Midbrain (tissue), 1 donor: ENCODE measurements at regions not wholly inside any gene's neighbourhood (a gene's known extent, or its start where the extent isn't known, plus 50 kb on each side); places are given as distances from the start of the nearest gene placed in this dataset.

Experiments
- DNase-seq: peaks from one replicate; lab custom pipeline; 2025; lab: John Stamatoyannopoulos, UW

DNA sequence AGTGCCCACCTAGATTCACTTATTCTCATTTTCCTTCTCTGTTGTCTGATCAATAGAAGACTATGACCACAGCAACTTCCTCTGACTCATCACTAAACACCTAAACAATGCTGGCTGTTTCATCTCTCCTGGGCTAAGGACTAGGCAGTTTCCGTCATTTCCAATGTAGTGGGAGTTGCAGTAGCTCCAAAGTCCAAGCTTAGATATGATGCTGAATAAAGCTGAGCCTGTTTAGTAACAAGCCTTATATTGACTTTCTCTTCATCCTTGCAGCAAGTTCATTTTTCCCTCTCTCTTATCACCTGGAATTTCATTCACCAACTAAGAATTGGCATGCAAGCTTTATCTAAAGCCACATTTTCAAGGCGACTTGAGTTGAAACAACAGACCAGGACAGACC lies 53.5 kb upstream of the PCDH9 start:
- DNase-seq: no peak

DNA sequence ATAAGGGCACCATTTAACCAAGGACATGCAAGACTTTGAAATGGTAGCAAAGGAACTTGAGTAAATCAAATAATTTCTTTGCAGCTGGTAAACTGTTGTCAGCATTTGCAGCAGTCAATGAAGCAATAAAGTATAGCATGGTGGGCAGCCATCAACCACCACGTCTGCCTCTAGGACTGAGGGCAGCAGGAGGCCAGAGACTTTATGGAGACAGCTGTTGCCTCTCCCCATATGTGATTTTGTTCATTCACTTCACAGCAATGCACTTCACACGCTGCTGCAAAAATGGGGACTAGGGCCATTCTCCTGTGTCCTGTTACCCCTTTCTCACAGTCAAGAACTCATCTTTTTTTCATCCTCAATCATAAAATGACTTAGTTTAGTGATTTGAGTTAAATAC lies 51.3 kb upstream of the PCDH9 start:
- DNase-seq: no peak
